A549 (cell line): ENCODE measurements at regions not wholly inside any gene's neighbourhood (a gene's known extent, or its start where the extent isn't known, plus 50 kb on each side); places are given as distances from the start of the nearest gene placed in this dataset.

ENCODE experiments used
- ATAC-seq, 2 experiments: fragments of 200-7000 bp in 1 of 2; fragments of >200 bp in 1 of 2; cut with Nextera tagmentation in 1 of 2; cut with Tn5 transposase in 1 of 2; 3 replicates each; pipeline versions ENCODE4 v1.8.0 to v1.9.1; 2018 to 2020; ENCODE audit warnings: mild to moderate bottlenecking in 1 of 2, moderate library complexity in 1 of 2
- CTCF ChIA-PET: fragments of 300-600 bp; sonication (Branson Sonifier 250); formaldehyde crosslinking; extraction: SDS; loops from one replicate; lab custom pipeline; 2021; ENCODE audit warnings: antibody characterized with exemption, inconsistent platforms; lab: Yijun Ruan, JAX
- POLR2A ChIA-PET: fragments of 350-600 bp; formaldehyde crosslinking; extraction: SDS; loops from one replicate; lab custom pipeline; 2021; ENCODE audit warnings: antibody characterized with exemption, inconsistent platforms; lab: Yijun Ruan, JAX
- DNase-seq, 2 experiments: peaks; one replicate each; pipeline versions ENCODE4 v3.0.0 to v3.0.0-alpha.2; 2011 to 2016; ENCODE audit warnings: low read depth in 1 of 2, low spot score in 1 of 2
- FAIRE-seq: peaks from 2 replicates; lab custom pipeline; 2011; peaks lifted over from hg19 to GRCh38; lab: Jason Lieb, UNC
- H3K27ac ChIP-seq, 2 experiments: fragments of >200 bp; sonication (Bioruptor Twin); formaldehyde crosslinking; 3 replicates each; pipeline ENCODE4 v1.5.1; 2016 to 2017
- H3K4me1 ChIP-seq: fragments of >200 bp; sonication (Bioruptor Twin); formaldehyde crosslinking; 3 replicates; pipeline ENCODE4 v1.6.1; 2016
- H3K4me2 ChIP-seq: fragments of >200 bp; sonication (Bioruptor Twin); formaldehyde crosslinking; 3 replicates; pipeline ENCODE4 v1.6.1; 2016
- H3K4me3 ChIP-seq: fragments of >200 bp; sonication (Bioruptor Twin); formaldehyde crosslinking; 3 replicates; pipeline ENCODE4 v1.5.1; 2016
- H3K9me3 ChIP-seq: fragments of >200 bp; sonication (Bioruptor Twin); formaldehyde crosslinking; 3 replicates; pipeline ENCODE4 v1.6.1; 2016
- CHD4 ChIP-seq: fragments of 200-600 bp; sonication (generic); IDR thresholded peaks from 2 replicates; pipeline ENCODE4 v1.6.1; 2016; ENCODE audit warnings: antibody characterized with exemption, mild to moderate bottlenecking, borderline replicate concordance
- CTCF ChIP-seq: fragments of >200 bp; sonication (Bioruptor Twin); formaldehyde crosslinking; IDR thresholded peaks from 3 replicates; pipeline ENCODE4 v1.5.1; 2016
- EHMT2 ChIP-seq: fragments of 200-600 bp; sonication (generic); IDR thresholded peaks from 2 replicates; pipeline ENCODE4 v1.6.1; 2016; ENCODE audit warnings: antibody characterized with exemption, low read depth, mild to moderate bottlenecking, moderate library complexity
- EP300 ChIP-seq, 2 experiments: fragments of >200 bp; sonication (Bioruptor Twin); formaldehyde crosslinking; IDR thresholded peaks; 2 replicates in 1 of 2; 3 replicates in 1 of 2; pipeline ENCODE4 v1.6.1; 2016 to 2017
- JUNB ChIP-seq: fragments of >200 bp; sonication (Bioruptor Twin); formaldehyde crosslinking; IDR thresholded peaks from 2 replicates; pipeline ENCODE4 v1.6.1; 2016
- KDM1A ChIP-seq: fragments of 200-600 bp; sonication (generic); IDR thresholded peaks from 2 replicates; pipeline ENCODE4 v1.6.1; 2016; ENCODE audit warnings: low read depth, mild to moderate bottlenecking
- KDM5A ChIP-seq: fragments of 200-600 bp; sonication (generic); IDR thresholded peaks from 2 replicates; pipeline ENCODE4 v1.6.1; 2016; ENCODE audit warnings: antibody characterized with exemption, mild to moderate bottlenecking
- MYC ChIP-seq: IDR thresholded peaks from 2 replicates; pipeline ENCODE4 v1.6.1; 2012; ENCODE audit warnings: mild to moderate bottlenecking, inconsistent platforms, low read length, improper control_type of control experiment, borderline replicate concordance
- NR3C1 ChIP-seq: fragments of >200 bp; sonication (Bioruptor Twin); formaldehyde crosslinking; IDR thresholded peaks from 3 replicates; pipeline ENCODE4 v1.6.1; 2017
- RARB ChIP-seq: fragments of 250-450 bp; sonication (Bioruptor Pico); IDR thresholded peaks from 2 replicates; pipeline ENCODE4 v1.8.0; 2021; ENCODE audit warnings: mild to moderate bottlenecking, moderate library complexity
- USF2 ChIP-seq: fragments of 450-650 bp; IDR thresholded peaks from 2 replicates; pipeline ENCODE4 v1.6.1; 2014; ENCODE audit warnings: antibody characterized with exemption
- ZFP36 ChIP-seq: fragments of 450-650 bp; IDR thresholded peaks from 2 replicates; pipeline ENCODE4 v1.6.1; 2014; ENCODE audit warnings: borderline replicate concordance; ENCODE audit not compliant: partially characterized antibody
- WGBS: methylation state at CpG from one replicate; pipeline ENCODE4 v1.1.6; 2017; ENCODE audit errors: missing lambda C conversion rate; 5-methylcytosine and 5-hydroxymethylcytosine counted together

GRCh38 chr2:16314691-16315457, 350.8 kb downstream of the CYRIA start:
- TF ChIP-seq EHMT2, result no peak
- no peak for TF ChIP-seq KDM1A
- H3K27ac ChIP-seq, result no peak overlapping the region
- FAIRE-seq (no peak), ATAC-seq (no peak), DNase-seq (no peak)
- WGBS, result 5% methylated on average over 8 of the region's 8 CpGs
- H3K4me1 ChIP-seq, result no peaks in the 10 kb centered on the region
- H3K4me2 ChIP-seq, result no peak overlapping the region
- ChIA-PET CTCF (no interaction called here), POLR2A (no interaction called here)
- H3K9me3 ChIP-seq, result no peaks in the 10 kb centered on the region; the same call in 2 of the 3 replicates
- no peak overlapping the region for H3K4me3 ChIP-seq

GRCh38 chr2:16314001-16314400, 351.6 kb downstream of the CYRIA start:
- FAIRE-seq (no peak), DNase-seq (no peak), ATAC-seq (no peak)
- TF ChIP-seq CHD4, result no peak
- no peak for TF ChIP-seq EHMT2
- TF ChIP-seq EP300 (IDR thresholded peaks at IDR 0.05), result no peak
- POLR2A ChIA-PET, result no interaction called here
- Histone ChIP-seq H3K27ac (no peak overlapping the region), H3K9me3 (no peaks in the 10 kb centered on the region; the same call in 2 of the 3 replicates), H3K4me2 (no peak overlapping the region), H3K4me3 (no peak overlapping the region), H3K4me1 (no peaks in the 10 kb centered on the region)
- WGBS, result 39% methylated on average over 1 of the region's 1 CpG
- CTCF ChIA-PET, result no interaction called here

GRCh38 chr2:16313235-16313975, 352.2 kb downstream of the CYRIA start:
- POLR2A ChIA-PET, result no interaction called here
- 22% methylated on average over 9 of the region's 9 CpGs for WGBS
- CTCF ChIA-PET, result interaction anchor here (1.3 kb wide), 1 partner anchor 8 kb away, joined by 3 read pairs; no protein-coding TSS in a partner anchor

GRCh38 chr2:16312771-16313170, 352.9 kb downstream of the CYRIA start:
- DNase-seq (no peak), ATAC-seq (no peak), FAIRE-seq (no peak)
- no peak overlapping the region for H3K27ac ChIP-seq
- POLR2A ChIA-PET, result no interaction called here
- H3K9me3 ChIP-seq, result no peaks in the 10 kb centered on the region; the same call in 2 of the 3 replicates
- no peaks in the 10 kb centered on the region for H3K4me1 ChIP-seq
- no peak overlapping the region for H3K4me3 ChIP-seq
- no peak for TF ChIP-seq KDM5A
- TF ChIP-seq JUNB, result no peak
- no peak for TF ChIP-seq USF2
- TF ChIP-seq MYC, result no peak
- H3K4me2 ChIP-seq, result no peak overlapping the region
- WGBS, result 14% methylated on average over 2 of the region's 2 CpGs
- CTCF ChIA-PET, result interaction anchor here (1.1 to 1.3 kb wide), 3 partner anchors 9 to 196 kb away, joined by 3 read pairs; no protein-coding TSS in a partner anchor

More at GRCh38 chr2:16313235-16313975, 352.2 kb downstream of the CYRIA start:
- ATAC-seq (no peak), DNase-seq (no peak)
- Histone ChIP-seq H3K27ac (no peak overlapping the region), H3K4me3 (no peak overlapping the region), H3K4me2 (no peak overlapping the region), H3K4me1 (no peaks in the 10 kb centered on the region)
- TF ChIP-seq RARB (CRISPR knock-in tag) (no peak), NR3C1 (no peak), ZFP36 (no peak), JUNB (no peak), EP300 (IDR thresholded peaks at IDR 0.05) (no peak), CTCF (no peak)
- TF ChIP-seq, all 56 proteins: peak for 0
- no peak for FAIRE-seq
- H3K9me3 ChIP-seq, result no peaks in the 10 kb centered on the region; the same call in 2 of the 3 replicates
